ENCODE measurements at regions not wholly inside any gene's neighbourhood (a gene's known extent, or its start where the extent isn't known, plus 50 kb on each side); places are given as distances from the start of the nearest gene placed in this dataset.

GRCh38 chr21:16028941-16029464 lies 299.2 kb downstream of the USP25 start:
- no peak overlapping the region for H3K4me3 ChIP-seq (ENCODE audit: control insufficient read depth in 1 of 7, extremely low read depth in 1 of 7, insufficient read depth in 4 of 7, low read depth in 2 of 7, low read length in 6 of 7)
- no peaks in the 10 kb centered on the region for H3K27me3 ChIP-seq (replicated peaks in 2 of 5; ENCODE audit: control insufficient read depth in 4 of 5, insufficient read depth in 5 of 5, low read length in 4 of 5)
- no peaks in the 10 kb centered on the region for H3K9me3 ChIP-seq (ENCODE audit: control extremely low read depth in 1 of 5, control insufficient read depth in 4 of 5, insufficient read depth in 2 of 5, low read depth in 1 of 5, low read length in 4 of 5)
- no peak for DNase-seq
- ChIA-PET POLR2A (no interaction called here), CTCF (no interaction called here)
- H3K27ac ChIP-seq (ENCODE audit: insufficient read depth in 1 of 2, low read depth in 1 of 2, low read length in 2 of 2, poor library complexity in 1 of 2, severe bottlenecking in 2 of 2) = no peak overlapping the region
- H3K36me3 ChIP-seq (ENCODE audit: control insufficient read depth in 4 of 4, insufficient read depth in 4 of 4, low read length in 3 of 4) = no peaks in the 10 kb centered on the region
- peaks cover 0 to 4% (median 0%) of the 10 kb centered on the region in 4 experiments for H3K4me1 ChIP-seq (ENCODE audit: control extremely low read depth in 1 of 4, control insufficient read depth in 4 of 4, insufficient read depth in 4 of 4, low read length in 3 of 4)
- WGBS (ENCODE audit: insufficient coverage) = no CpG with 5 or more reads among the region's 2 CpGs

DNA sequence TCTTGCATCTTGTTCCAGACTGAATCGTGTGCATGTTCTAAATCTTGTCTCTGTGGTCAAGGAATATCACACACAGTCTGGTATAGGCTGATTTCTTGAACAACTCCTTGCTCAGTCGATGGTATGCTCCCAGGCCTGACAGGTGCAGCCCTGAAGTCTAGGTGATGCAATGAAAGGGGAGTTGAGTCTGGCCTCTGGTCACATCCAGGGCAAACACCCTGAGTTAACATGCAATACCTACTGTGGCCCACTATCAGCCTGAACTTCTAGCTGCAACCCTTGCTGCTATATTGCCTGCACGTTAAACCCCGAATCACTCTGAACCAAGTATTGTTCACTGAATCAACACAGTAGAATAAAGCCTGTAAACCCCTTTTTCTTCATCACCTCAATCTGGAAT lies 303.4 kb downstream of the USP25 start:
- WGBS (ENCODE audit: insufficient coverage) = 92% methylated on average over 3 of the region's 4 CpGs
- Histone ChIP-seq H3K9me3 (ENCODE audit: control extremely low read depth in 1 of 5, control insufficient read depth in 4 of 5, insufficient read depth in 2 of 5, low read depth in 1 of 5, low read length in 4 of 5) (no peaks in the 10 kb centered on the region), H3K27me3 (replicated peaks in 2 of 5; ENCODE audit: control insufficient read depth in 4 of 5, insufficient read depth in 5 of 5, low read length in 4 of 5) (no peaks in the 10 kb centered on the region), H3K4me3 (ENCODE audit: control insufficient read depth in 1 of 7, extremely low read depth in 1 of 7, insufficient read depth in 4 of 7, low read depth in 2 of 7, low read length in 6 of 7) (no peak overlapping the region), H3K4me1 (ENCODE audit: control extremely low read depth in 1 of 4, control insufficient read depth in 4 of 4, insufficient read depth in 4 of 4, low read length in 3 of 4) (peaks cover 5 to 20% (median 12%) of the 10 kb centered on the region in 4 experiments), H3K27ac (ENCODE audit: insufficient read depth in 1 of 2, low read depth in 1 of 2, low read length in 2 of 2, poor library complexity in 1 of 2, severe bottlenecking in 2 of 2) (no peak overlapping the region), H3K36me3 (ENCODE audit: control insufficient read depth in 4 of 4, insufficient read depth in 4 of 4, low read length in 3 of 4) (no peaks in the 10 kb centered on the region)
- no peak for DNase-seq
- POLR2A ChIA-PET = no interaction called here
- CTCF ChIA-PET = no interaction called here

GRCh38 chr21:16034446-16035190 lies 304.8 kb downstream of the USP25 start:
- Histone ChIP-seq H3K4me3 (ENCODE audit: control insufficient read depth in 1 of 7, extremely low read depth in 1 of 7, insufficient read depth in 4 of 7, low read depth in 2 of 7, low read length in 6 of 7) (no peak overlapping the region), H3K4me1 (ENCODE audit: control extremely low read depth in 1 of 4, control insufficient read depth in 4 of 4, insufficient read depth in 4 of 4, low read length in 3 of 4) (peaks cover 5 to 24% (median 15%) of the 10 kb centered on the region in 4 experiments), H3K27ac (ENCODE audit: insufficient read depth in 1 of 2, low read depth in 1 of 2, low read length in 2 of 2, poor library complexity in 1 of 2, severe bottlenecking in 2 of 2) (no peak overlapping the region), H3K27me3 (replicated peaks in 2 of 5; ENCODE audit: control insufficient read depth in 4 of 5, insufficient read depth in 5 of 5, low read length in 4 of 5) (no peaks in the 10 kb centered on the region), H3K36me3 (ENCODE audit: control insufficient read depth in 4 of 4, insufficient read depth in 4 of 4, low read length in 3 of 4) (no peaks in the 10 kb centered on the region), H3K9me3 (ENCODE audit: control extremely low read depth in 1 of 5, control insufficient read depth in 4 of 5, insufficient read depth in 2 of 5, low read depth in 1 of 5, low read length in 4 of 5) (no peaks in the 10 kb centered on the region)
- ChIA-PET POLR2A (no interaction called here), CTCF (interaction anchor here (1.5 kb wide), 1 partner anchor 49 kb away, joined by 3 read pairs; no protein-coding TSS in a partner anchor)
- no peak for DNase-seq
- WGBS (ENCODE audit: insufficient coverage) = no CpG with 5 or more reads among the region's 1 CpG

GRCh38 chr21:16037421-16037955 lies 307.7 kb downstream of the USP25 start:
- H3K27me3 ChIP-seq (replicated peaks in 2 of 5; ENCODE audit: control insufficient read depth in 4 of 5, insufficient read depth in 5 of 5, low read length in 4 of 5) = no peaks in the 10 kb centered on the region

DNA sequence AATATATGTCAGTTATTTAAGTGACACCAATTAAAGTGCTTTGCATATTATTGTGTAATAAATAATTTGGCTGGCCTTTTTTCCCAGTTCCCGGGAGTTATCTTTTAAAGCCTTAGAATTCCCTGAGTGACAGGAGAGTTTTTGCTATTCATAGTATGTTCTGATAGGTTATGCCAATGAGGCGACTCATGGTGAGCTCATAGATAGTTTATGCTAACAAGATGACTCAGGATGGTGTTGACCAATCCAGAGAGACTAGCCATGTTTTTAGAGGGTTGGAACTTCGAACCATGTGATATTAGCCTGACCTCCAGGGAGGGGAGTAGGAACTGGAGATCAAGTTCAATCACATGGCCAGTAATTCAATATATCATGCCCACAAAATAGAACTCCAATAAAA lies 310.8 kb downstream of the USP25 start:
- CTCF ChIA-PET = interaction anchor here (1.1 to 1.2 kb wide), 2 partner anchors 38 to 154 kb away, joined by 3 read pairs; no protein-coding TSS in a partner anchor
- Histone ChIP-seq H3K36me3 (ENCODE audit: control insufficient read depth in 4 of 4, insufficient read depth in 4 of 4, low read length in 3 of 4) (no peaks in the 10 kb centered on the region), H3K4me3 (ENCODE audit: control insufficient read depth in 1 of 7, extremely low read depth in 1 of 7, insufficient read depth in 4 of 7, low read depth in 2 of 7, low read length in 6 of 7) (no peak overlapping the region), H3K9me3 (ENCODE audit: control extremely low read depth in 1 of 5, control insufficient read depth in 4 of 5, insufficient read depth in 2 of 5, low read depth in 1 of 5, low read length in 4 of 5) (peaks cover 0 to 2% (median 0%) of the 10 kb centered on the region in 5 experiments), H3K27ac (ENCODE audit: insufficient read depth in 1 of 2, low read depth in 1 of 2, low read length in 2 of 2, poor library complexity in 1 of 2, severe bottlenecking in 2 of 2) (no peak overlapping the region), H3K4me1 (ENCODE audit: control extremely low read depth in 1 of 4, control insufficient read depth in 4 of 4, insufficient read depth in 4 of 4, low read length in 3 of 4) (peaks cover 5 to 22% (median 14%) of the 10 kb centered on the region in 4 experiments), H3K27me3 (replicated peaks in 2 of 5; ENCODE audit: control insufficient read depth in 4 of 5, insufficient read depth in 5 of 5, low read length in 4 of 5) (no peaks in the 10 kb centered on the region)
- POLR2A ChIA-PET = no interaction called here
- no peak for DNase-seq
- WGBS (ENCODE audit: insufficient coverage) = 100% methylated on average over 1 of the region's 3 CpGs

More at GRCh38 chr21:16037421-16037955, 307.7 kb downstream of the USP25 start:
- Histone ChIP-seq H3K36me3 (ENCODE audit: control insufficient read depth in 4 of 4, insufficient read depth in 4 of 4, low read length in 3 of 4) (no peaks in the 10 kb centered on the region), H3K9me3 (ENCODE audit: control extremely low read depth in 1 of 5, control insufficient read depth in 4 of 5, insufficient read depth in 2 of 5, low read depth in 1 of 5, low read length in 4 of 5) (peaks cover 0 to 2% (median 0%) of the 10 kb centered on the region in 5 experiments), H3K4me3 (ENCODE audit: control insufficient read depth in 1 of 7, extremely low read depth in 1 of 7, insufficient read depth in 4 of 7, low read depth in 2 of 7, low read length in 6 of 7) (peak overlapping the region in 5 of 7 experiments; percentile 14 to 70 (median 37)), H3K27ac (ENCODE audit: insufficient read depth in 1 of 2, low read depth in 1 of 2, low read length in 2 of 2, poor library complexity in 1 of 2, severe bottlenecking in 2 of 2) (no peak overlapping the region), H3K4me1 (ENCODE audit: control extremely low read depth in 1 of 4, control insufficient read depth in 4 of 4, insufficient read depth in 4 of 4, low read length in 3 of 4) (peaks cover 5 to 24% (median 15%) of the 10 kb centered on the region in 4 experiments)
- POLR2A ChIA-PET = interaction anchor here (0.5 kb wide), 1 partner anchor 76 kb away, joined by 3 read pairs; no protein-coding TSS in a partner anchor
- CTCF ChIA-PET = interaction anchor here (1.7 to 1.8 kb wide), 2 partner anchors 31 to 44 kb away, joined by 4 read pairs; no protein-coding TSS in a partner anchor
- 0% methylated on average over 2 of the region's 5 CpGs for WGBS (ENCODE audit: insufficient coverage)
- peak; percentile 52 to 85 (median 81) for DNase-seq

GRCh38 chr21:16044676-16045075 lies 314.9 kb downstream of the USP25 start:
- H3K4me3 ChIP-seq (ENCODE audit: control insufficient read depth in 1 of 7, extremely low read depth in 1 of 7, insufficient read depth in 4 of 7, low read depth in 2 of 7, low read length in 6 of 7) = no peak overlapping the region
- DNase-seq = no peak
- no peak overlapping the region for H3K27ac ChIP-seq (ENCODE audit: insufficient read depth in 1 of 2, low read depth in 1 of 2, low read length in 2 of 2, poor library complexity in 1 of 2, severe bottlenecking in 2 of 2)
- H3K9me3 ChIP-seq (ENCODE audit: control extremely low read depth in 1 of 5, control insufficient read depth in 4 of 5, insufficient read depth in 2 of 5, low read depth in 1 of 5, low read length in 4 of 5) = peaks cover 0 to 2% (median 0%) of the 10 kb centered on the region in 5 experiments
- H3K27me3 ChIP-seq (replicated peaks in 2 of 5; ENCODE audit: control insufficient read depth in 4 of 5, insufficient read depth in 5 of 5, low read length in 4 of 5) = no peaks in the 10 kb centered on the region
- CTCF ChIA-PET = no interaction called here
- POLR2A ChIA-PET = no interaction called here
- no peaks in the 10 kb centered on the region for H3K36me3 ChIP-seq (ENCODE audit: control insufficient read depth in 4 of 4, insufficient read depth in 4 of 4, low read length in 3 of 4)
- no peaks in the 10 kb centered on the region for H3K4me1 ChIP-seq (ENCODE audit: control extremely low read depth in 1 of 4, control insufficient read depth in 4 of 4, insufficient read depth in 4 of 4, low read length in 3 of 4)
